ENCODE measurements at regions not wholly inside any gene's neighbourhood (a gene's known extent, or its start where the extent isn't known, plus 50 kb on each side); places are given as distances from the start of the nearest gene placed in this dataset.
"Not testable (repeated sequence)": the region's sequence is repeated elsewhere in the genome, so short reads cannot be mapped to it uniquely, and the experiment has no call there.

GRCh38 chr5:126003309-126003708 lies 419.9 kb upstream of the GRAMD2B start:
- DNase-seq (ENCODE audit: low read depth in 2 of 2), result no peak

GRCh38 chr5:126004636-126005035 lies 418.6 kb upstream of the GRAMD2B start:
- no peak for DNase-seq (ENCODE audit: low read depth in 2 of 2)

- DNase-seq (ENCODE audit: low read depth in 2 of 2), result no peak
These were observed 415.4 kb upstream of the GRAMD2B start for GRCh38 chr5:126007841-126008240.

- DNase-seq (ENCODE audit: low read depth in 2 of 2), result no peak
These were observed 413.6 kb upstream of the GRAMD2B start for GRCh38 chr5:126009566-126009965.

GRCh38 chr5:126011526-126011925 lies 411.7 kb upstream of the GRAMD2B start:
- DNase-seq (ENCODE audit: low read depth in 2 of 2), result not testable (repeated sequence)

- no peak for DNase-seq (ENCODE audit: low read depth in 2 of 2)
These were observed 408.5 kb upstream of the GRAMD2B start for GRCh38 chr5:126014676-126015075.

GRCh38 chr5:126015235-126016181 lies 407.7 kb upstream of the GRAMD2B start:
- DNase-seq (ENCODE audit: low read depth in 2 of 2), result no peak

- DNase-seq (ENCODE audit: low read depth in 2 of 2), result no peak
These were observed 407.0 kb upstream of the GRAMD2B start for GRCh38 chr5:126016256-126016655.

GRCh38 chr5:126017096-126017495 lies 406.1 kb upstream of the GRAMD2B start:
- DNase-seq (ENCODE audit: low read depth in 2 of 2), result no peak

GRCh38 chr5:126020770-126021169 lies 402.4 kb upstream of the GRAMD2B start:
- DNase-seq (ENCODE audit: low read depth in 2 of 2), result no peak

- no peak for DNase-seq (ENCODE audit: low read depth in 2 of 2)
These were observed 399.2 kb upstream of the GRAMD2B start for GRCh38 chr5:126023994-126024441.

- DNase-seq (ENCODE audit: low read depth in 2 of 2), result no peak
These were observed 396.1 kb upstream of the GRAMD2B start for GRCh38 chr5:126027149-126027548.

GRCh38 chr5:126027652-126028051 lies 395.6 kb upstream of the GRAMD2B start:
- no peak for DNase-seq (ENCODE audit: low read depth in 2 of 2)

- DNase-seq (ENCODE audit: low read depth in 2 of 2), result no peak
These were observed 394.9 kb upstream of the GRAMD2B start for GRCh38 chr5:126028336-126028735.

GRCh38 chr5:126029282-126029681 lies 393.9 kb upstream of the GRAMD2B start:
- DNase-seq (ENCODE audit: low read depth in 2 of 2), result not testable (repeated sequence)

- DNase-seq (ENCODE audit: low read depth in 2 of 2), result no peak
These were observed 392.5 kb upstream of the GRAMD2B start for GRCh38 chr5:126030698-126031097.

GRCh38 chr5:126031989-126032716 lies 391.1 kb upstream of the GRAMD2B start:
- no peak for DNase-seq (ENCODE audit: low read depth in 2 of 2)

- DNase-seq (ENCODE audit: low read depth in 2 of 2), result no peak
These were observed 379.5 kb upstream of the GRAMD2B start for GRCh38 chr5:126043688-126044087.

GRCh38 chr5:126044111-126044668 lies 379.0 kb upstream of the GRAMD2B start:
- no peak for DNase-seq (ENCODE audit: low read depth in 2 of 2)

GRCh38 chr5:126044931-126045565 lies 378.2 kb upstream of the GRAMD2B start:
- DNase-seq (ENCODE audit: low read depth in 2 of 2), result no peak

GRCh38 chr5:126046318-126046717 lies 376.9 kb upstream of the GRAMD2B start:
- no peak for DNase-seq (ENCODE audit: low read depth in 2 of 2)

All from stimulated activated CD8-positive, alpha-beta memory T cell treated with anti-CD3 and anti-CD28 coated beads, Interleukin-2, amount 100 ng/mL, for 1 hour (primary cell).